ENCODE measurements at regions not wholly inside any gene's neighbourhood (a gene's known extent, or its start where the extent isn't known, plus 50 kb on each side); places are given as distances from the start of the nearest gene placed in this dataset.

GRCh38 chr9:4921449-4921848, 63.6 kb upstream of the JAK2 start:
- in situ Hi-C loops (cut with HindIII; ENCODE audit: low sequenced_read_pairs) = no loop called here
- TF ChIP-seq CTCF (IDR thresholded peaks at IDR 0.05; ENCODE audit: low read depth, low read length) = no peak
- DNase-seq (ENCODE audit: low read depth, low spot score) = no peak
- H3K4me3 ChIP-seq (ENCODE audit: low read depth, low read length) = no peak overlapping the region

GRCh38 chr9:4922101-4922500, 63.0 kb upstream of the JAK2 start:
- DNase-seq (ENCODE audit: low read depth, low spot score) = no peak
- in situ Hi-C loops (cut with HindIII; ENCODE audit: low sequenced_read_pairs) = no loop called here
- no peak for TF ChIP-seq CTCF (IDR thresholded peaks at IDR 0.05; ENCODE audit: low read depth, low read length)
- H3K4me3 ChIP-seq (ENCODE audit: low read depth, low read length) = no peak overlapping the region

- no peak for DNase-seq (ENCODE audit: low read depth, low spot score)
- in situ Hi-C loops (cut with HindIII; ENCODE audit: low sequenced_read_pairs) = no loop called here
- no peak overlapping the region for H3K4me3 ChIP-seq (ENCODE audit: low read depth, low read length)
- TF ChIP-seq CTCF (IDR thresholded peaks at IDR 0.05; ENCODE audit: low read depth, low read length) = no peak
Measured at GRCh38 chr9:4922730-4923129, 62.3 kb upstream of the JAK2 start.

GRCh38 chr9:4923141-4923540, 61.9 kb upstream of the JAK2 start:
- no peak for TF ChIP-seq CTCF (IDR thresholded peaks at IDR 0.05; ENCODE audit: low read depth, low read length)

GRCh38 chr9:4923580-4924544, 61.2 kb upstream of the JAK2 start:
- DNase-seq (ENCODE audit: low read depth, low spot score) = peak; percentile 44
- peak; percentile 40 for TF ChIP-seq CTCF (IDR thresholded peaks at IDR 0.05; ENCODE audit: low read depth, low read length)
- in situ Hi-C loops (cut with HindIII; ENCODE audit: low sequenced_read_pairs) = no loop called here
- no peak overlapping the region for H3K4me3 ChIP-seq (ENCODE audit: low read depth, low read length)

More at GRCh38 chr9:4923141-4923540, 61.9 kb upstream of the JAK2 start:
- in situ Hi-C loops (cut with HindIII; ENCODE audit: low sequenced_read_pairs) = no loop called here
- H3K4me3 ChIP-seq (ENCODE audit: low read depth, low read length) = no peak overlapping the region
- no peak for DNase-seq (ENCODE audit: low read depth, low spot score)

GRCh38 chr9:4926239-4926638, 58.8 kb upstream of the JAK2 start:
- no peak for TF ChIP-seq CTCF (IDR thresholded peaks at IDR 0.05; ENCODE audit: low read depth, low read length)
- H3K4me3 ChIP-seq (ENCODE audit: low read depth, low read length) = no peak overlapping the region
- DNase-seq (ENCODE audit: low read depth, low spot score) = no peak
- in situ Hi-C loops (cut with HindIII; ENCODE audit: low sequenced_read_pairs) = no loop called here
